IMR-90 (cell line): ENCODE measurements at regions not wholly inside any gene's neighbourhood (a gene's known extent, or its start where the extent isn't known, plus 50 kb on each side); places are given as distances from the start of the nearest gene placed in this dataset.

ENCODE experiments used
- ATAC-seq: fragments of 200-7000 bp; cut with Tn5 transposase; 2 replicates; pipeline ENCODE4 v1.9.1; 2020; ENCODE audit warnings: low read depth, mild to moderate bottlenecking, moderate library complexity
- BruUV-seq: library from RNA; stranded (reverse); fragments of 400-500 nt; replicated peaks from 2 replicates; lab custom pipeline; 2021; lab: Mats Ljungman, UMichigan
- CTCF ChIA-PET: fragments of 300-600 bp; formaldehyde crosslinking; extraction: SDS; loops from one replicate; lab custom pipeline; 2021; ENCODE audit warnings: antibody characterized with exemption; lab: Yijun Ruan, JAX
- POLR2A ChIA-PET: fragments of 300-600 bp; sonication (Branson Sonifier 250); formaldehyde crosslinking; loops from one replicate; lab custom pipeline; 2022; ENCODE audit warnings: antibody characterized with exemption; ENCODE audit not compliant: unreplicated experiment; lab: Charles Lee
- DNase-seq: peaks from one replicate; pipeline ENCODE4 v3.0.0; 2013
- H2AFZ ChIP-seq: replicated peaks from 2 replicates; pipeline ENCODE3; 2013; ENCODE audit warnings: low read length, mild to moderate bottlenecking; ENCODE audit not compliant: poor library complexity
- H2AK5ac ChIP-seq: 2 replicates; pipeline ENCODE4 v1.6.1; 2013; ENCODE audit warnings: low read depth, low read length, inconsistent platforms
- H2AK9ac ChIP-seq: replicated peaks from 2 replicates; pipeline ENCODE3; 2013; ENCODE audit warnings: mild to moderate bottlenecking, low read depth, low read length, moderate library complexity; ENCODE audit not compliant: poor library complexity
- H2BK120ac ChIP-seq: 2 replicates; pipeline ENCODE4 v1.6.1; 2013; ENCODE audit warnings: low read depth, low read length, inconsistent platforms
- H2BK15ac ChIP-seq: 3 replicates; pipeline ENCODE4 v1.6.1; 2013; ENCODE audit warnings: low read depth, low read length, inconsistent platforms
- H2BK20ac ChIP-seq: 2 replicates; pipeline ENCODE4 v1.6.1; 2013; ENCODE audit warnings: low read depth, mild to moderate bottlenecking, inconsistent platforms, low read length, moderate library complexity
- H2BK5ac ChIP-seq: 2 replicates; pipeline ENCODE4 v1.6.1; 2013; ENCODE audit warnings: mild to moderate bottlenecking, low read depth, low read length, inconsistent platforms; ENCODE audit not compliant: poor library complexity, severe bottlenecking
- H3K14ac ChIP-seq: replicated peaks from 2 replicates; pipeline ENCODE4 v1.6.1; 2013; ENCODE audit warnings: low read depth, low read length, inconsistent platforms
- H3K18ac ChIP-seq: 2 replicates; pipeline ENCODE4 v1.6.1; 2013; ENCODE audit warnings: low read depth, low read length, control low read depth
- H3K23ac ChIP-seq: 2 replicates; pipeline ENCODE4 v1.6.1; 2013; ENCODE audit warnings: low read depth, low read length, inconsistent platforms
- H3K27ac ChIP-seq: 2 replicates; pipeline ENCODE4 v1.5.1; 2013; ENCODE audit warnings: mild to moderate bottlenecking, control low read depth, low read length; ENCODE audit not compliant: insufficient read depth
- H3K27me3 ChIP-seq: 2 replicates; pipeline ENCODE4 v1.6.1; 2013; ENCODE audit warnings: low read length; ENCODE audit not compliant: control insufficient read depth, insufficient read depth
- H3K36me3 ChIP-seq: 2 replicates; pipeline ENCODE4 v1.6.1; 2013; ENCODE audit warnings: low read length, mixed read lengths; ENCODE audit not compliant: control insufficient read depth, insufficient read depth
- H3K4ac ChIP-seq: 2 replicates; pipeline ENCODE4 v1.6.1; 2013; ENCODE audit warnings: low read depth, low read length, inconsistent platforms
- H3K4me1 ChIP-seq: 2 replicates; pipeline ENCODE4 v1.6.1; 2013; ENCODE audit warnings: low read length, mixed read lengths; ENCODE audit not compliant: control insufficient read depth, insufficient read depth
- H3K4me2 ChIP-seq: 2 replicates; pipeline ENCODE4 v1.6.1; 2013; ENCODE audit warnings: low read depth, mild to moderate bottlenecking, control low read depth, low read length, moderate library complexity
- H3K4me3 ChIP-seq: 2 replicates; pipeline ENCODE4 v1.5.1; 2013; ENCODE audit warnings: low read depth, mild to moderate bottlenecking, control low read depth, low read length, moderate library complexity; ENCODE audit not compliant: insufficient read depth
- H3K56ac ChIP-seq: 2 replicates; pipeline ENCODE4 v1.6.1; 2013; ENCODE audit warnings: low read length, inconsistent platforms; ENCODE audit not compliant: insufficient read depth; ENCODE audit errors: extremely low read depth
- H3K79me1 ChIP-seq, 2 experiments: 2 replicates each; pipeline ENCODE4 v1.6.1; 2013; ENCODE audit warnings: low read length in 2 of 2, inconsistent platforms in 1 of 2, low read depth in 1 of 2
- H3K9ac ChIP-seq: 2 replicates; pipeline ENCODE4 v1.6.1; 2013; ENCODE audit warnings: low read depth, low read length, control low read depth
- H3K9me1 ChIP-seq: 2 replicates; pipeline ENCODE4 v1.6.1; 2013; ENCODE audit warnings: low read length, inconsistent platforms; ENCODE audit not compliant: insufficient read depth
- H3K9me3 ChIP-seq: 2 replicates; pipeline ENCODE4 v1.6.1; 2013; ENCODE audit warnings: low read length; ENCODE audit not compliant: control insufficient read depth, insufficient read depth
- H4K20me1 ChIP-seq: 2 replicates; pipeline ENCODE4 v1.6.1; 2013; ENCODE audit warnings: low read length, inconsistent platforms; ENCODE audit not compliant: insufficient read depth
- H4K5ac ChIP-seq: 2 replicates; pipeline ENCODE4 v1.6.1; 2013; ENCODE audit warnings: mild to moderate bottlenecking, low read depth, low read length, control low read depth
- H4K8ac ChIP-seq, 2 experiments: 2 replicates each; pipeline ENCODE4 v1.6.1; 2013; ENCODE audit warnings: low read depth in 2 of 2, low read length in 2 of 2, control low read depth in 1 of 2, inconsistent platforms in 1 of 2
- H4K91ac ChIP-seq: 2 replicates; pipeline ENCODE4 v1.6.1; 2013; ENCODE audit warnings: low read depth, low read length, inconsistent platforms; ENCODE audit not compliant: insufficient read depth
- CEBPB ChIP-seq: IDR thresholded peaks from 2 replicates; pipeline ENCODE4 v1.6.1; 2012; ENCODE audit warnings: low read depth, low read length, improper control_type of control experiment
- CHD1 ChIP-seq: IDR thresholded peaks from 2 replicates; pipeline ENCODE4 v1.6.1; 2012; ENCODE audit warnings: low read depth, low read length, improper control_type of control experiment
- CTCF ChIP-seq: conservative IDR thresholded peaks from 2 replicates; pipeline ENCODE4 v1.5.1; 2012; ENCODE audit warnings: mild to moderate bottlenecking, low read depth, low read length, improper control_type of control experiment
- ELK1 ChIP-seq: fragments of 150-350 bp; IDR thresholded peaks from 2 replicates; pipeline ENCODE4 v1.6.1; 2016; ENCODE audit warnings: low read depth, mild to moderate bottlenecking, low read length, moderate library complexity, borderline replicate concordance
- FOS ChIP-seq: fragments of 150-350 bp; IDR thresholded peaks from 2 replicates; pipeline ENCODE4 v1.6.1; 2016; ENCODE audit warnings: low read depth, low read length
- MAFK ChIP-seq: IDR thresholded peaks from 2 replicates; pipeline ENCODE4 v1.6.1; 2012; ENCODE audit warnings: low read depth, low read length, improper control_type of control experiment
- MAZ ChIP-seq: IDR thresholded peaks from 2 replicates; pipeline ENCODE4 v1.6.1; 2012; ENCODE audit warnings: low read depth, mild to moderate bottlenecking, low read length, improper control_type of control experiment, moderate library complexity, borderline replicate concordance
- MXI1 ChIP-seq: IDR thresholded peaks from 2 replicates; pipeline ENCODE4 v1.6.1; 2012; ENCODE audit warnings: low read depth, mild to moderate bottlenecking, low read length, moderate library complexity, borderline replicate concordance
- NFE2L2 ChIP-seq: fragments of 150-350 bp; IDR thresholded peaks from 2 replicates; pipeline ENCODE4 v1.6.1; 2016; ENCODE audit warnings: low read depth, mild to moderate bottlenecking, low read length
- POLR2A ChIP-seq: IDR thresholded peaks from 2 replicates; pipeline ENCODE4 v1.6.1; 2012; ENCODE audit warnings: mild to moderate bottlenecking, low read depth, low read length
- RAD21 ChIP-seq: IDR thresholded peaks from 2 replicates; pipeline ENCODE4 v1.6.1; 2012; ENCODE audit warnings: low read length, improper control_type of control experiment
- RCOR1 ChIP-seq: IDR thresholded peaks from 2 replicates; pipeline ENCODE4 v1.6.1; 2012; ENCODE audit warnings: mild to moderate bottlenecking, low read length, improper control_type of control experiment; ENCODE audit not compliant: insufficient replicate concordance
- RFX5 ChIP-seq: IDR thresholded peaks from 2 replicates; pipeline ENCODE4 v1.8.0; 2012; ENCODE audit warnings: low read depth, mild to moderate bottlenecking, low read length, moderate library complexity
- SMC3 ChIP-seq: fragments of 150-350 bp; IDR thresholded peaks from 2 replicates; pipeline ENCODE4 v1.6.1; 2016; ENCODE audit warnings: low read depth, mild to moderate bottlenecking, antibody characterized with exemption, low read length, moderate library complexity
- USF2 ChIP-seq: fragments of 150-350 bp; IDR thresholded peaks from 2 replicates; pipeline ENCODE4 v1.6.1; 2017; ENCODE audit warnings: mild to moderate bottlenecking, antibody characterized with exemption, low read length, low read depth
- WGBS, 2 experiments: methylation state at CpG; one replicate each; pipeline versions ENCODE4 v1.1.5 to v1.1.7; 2013; ENCODE audit warnings: missing lambda C conversion rate in 2 of 2; ENCODE audit not compliant: insufficient read length in 1 of 2; ENCODE audit errors: extremely low coverage in 2 of 2; 5-methylcytosine and 5-hydroxymethylcytosine counted together
- dilution Hi-C: fragments of 300-500 bp; cut with HindIII; formaldehyde crosslinking; loops from one replicate; pipeline ENCODE4 v1.14.3; 2018; ENCODE audit warnings: low sequenced_read_pairs; ENCODE audit not compliant: unreplicated experiment
- in situ Hi-C: fragments of 300-500 bp; cut with MboI; formaldehyde crosslinking; loops from 3 replicates; pipeline ENCODE4 v1.14.3; 2019; ENCODE audit warnings: low sequenced_read_pairs, inconsistent platforms, mixed read lengths
- intact Hi-C: fragments of 100-400 bp; cut with micrococcal nuclease; formaldehyde crosslinking; loops from 2 replicates; pipeline ENCODE4 v1.10.0; 2022

GRCh38 chr11:93952082-93952780, 68.9 kb upstream of the HEPHL1 start:
- H4K20me1 ChIP-seq, result no peaks in the 10 kb centered on the region
- no peaks in the 10 kb centered on the region for H3K4me1 ChIP-seq
- H2BK120ac ChIP-seq, result no peak overlapping the region
- no peaks in the 10 kb centered on the region for H3K9me3 ChIP-seq
- dilution Hi-C loops (no loop called here), in situ Hi-C loops (no loop called here), intact Hi-C loops (no loop called here)
- ChIA-PET CTCF (no interaction called here), POLR2A (no interaction called here)
- no peak overlapping the region for H4K5ac ChIP-seq
- DNase-seq, result no peak
- no peaks in the 10 kb centered on the region for H3K9me1 ChIP-seq
- H3K79me1 ChIP-seq, result no peaks in the 10 kb centered on the region
- H2AFZ ChIP-seq, result no peak overlapping the region
- no CpG with 5 or more reads among the region's 6 CpGs for WGBS, 2 experiments
- H4K8ac ChIP-seq, result no peak overlapping the region
- H3K4me2 ChIP-seq, result no peak overlapping the region
- no peak overlapping the region for H3K4me3 ChIP-seq
- H3K23ac ChIP-seq, result no peak overlapping the region
- no peak overlapping the region for H3K56ac ChIP-seq
- no peak overlapping the region for H2AK5ac ChIP-seq
- H3K27ac ChIP-seq, result no peak overlapping the region
- no peak for ATAC-seq
- H2BK15ac ChIP-seq, result no peak overlapping the region
- no peak overlapping the region for H4K91ac ChIP-seq
- no TSS peak for BruUV-seq
- no peak overlapping the region for H3K4ac ChIP-seq
- H3K9ac ChIP-seq, result no peak overlapping the region
- no peak overlapping the region for H2AK9ac ChIP-seq
- H3K14ac ChIP-seq, result no peak overlapping the region
- H3K18ac ChIP-seq, result no peak overlapping the region
- no peak for TF ChIP-seq RCOR1
- no peak for TF ChIP-seq MXI1
- TF ChIP-seq CTCF, result no peak
- TF ChIP-seq RAD21, result no peak
- no peak for TF ChIP-seq MAFK
- TF ChIP-seq USF2, result no peak
- no peak for TF ChIP-seq CHD1
- TF ChIP-seq MAZ, result no peak
- TF ChIP-seq CEBPB, result no peak
- TF ChIP-seq NFE2L2, result no peak
- no peak for TF ChIP-seq SMC3
- no peak for TF ChIP-seq RFX5
- no peak for TF ChIP-seq POLR2A
- TF ChIP-seq FOS, result no peak
- no peak for TF ChIP-seq ELK1
- H2BK5ac ChIP-seq, result no peak overlapping the region
- H2BK20ac ChIP-seq, result no peak overlapping the region
- no peaks in the 10 kb centered on the region for H3K36me3 ChIP-seq
- H3K27me3 ChIP-seq, result peaks cover 5% of the 10 kb centered on the region
